GM19238 (cell line): ENCODE measurements at regions not wholly inside any gene's neighbourhood (a gene's known extent, or its start where the extent isn't known, plus 50 kb on each side); places are given as distances from the start of the nearest gene placed in this dataset.

Experiments used
- DNase-seq: peaks from one replicate; pipeline ENCODE4 v3.0.0; 2011; ENCODE audit warnings: low spot score; ENCODE audit not compliant: insufficient read length

GRCh38 chr2:217249121-217250012 is 389.5 kb upstream of the TNP1 start:
- no peak for DNase-seq

DNA sequence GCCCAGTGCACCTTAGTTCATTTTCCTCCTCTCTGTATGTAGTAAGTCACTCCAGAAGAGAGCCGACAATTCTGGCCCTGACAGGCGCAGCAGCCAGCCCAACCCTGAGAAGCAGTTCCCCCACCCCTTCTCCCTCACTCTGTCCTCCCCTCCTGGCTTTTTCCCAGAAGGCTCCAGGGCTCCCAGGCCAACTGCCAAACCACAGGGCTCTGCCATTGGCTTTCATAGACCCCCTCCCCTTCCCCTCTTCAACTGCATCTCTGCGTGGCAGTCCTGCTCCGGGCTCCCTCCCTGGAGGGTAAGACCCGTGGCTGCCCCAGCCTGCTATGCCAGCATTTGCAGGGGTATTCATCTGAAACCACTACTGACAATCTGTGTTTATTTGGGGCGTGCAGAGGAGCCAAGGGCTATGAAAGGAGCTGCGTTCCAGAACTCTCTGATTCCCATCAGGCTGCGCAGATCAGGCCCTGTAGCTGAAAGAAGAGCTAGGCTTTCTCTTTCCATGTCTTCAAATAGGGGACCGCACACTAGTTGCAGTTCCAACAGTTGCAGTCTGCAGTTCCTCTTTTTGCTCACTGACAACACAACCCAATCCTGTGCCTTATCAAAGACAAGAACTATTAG is 388.6 kb upstream of the TNP1 start:
- DNase-seq: no peak

DNA sequence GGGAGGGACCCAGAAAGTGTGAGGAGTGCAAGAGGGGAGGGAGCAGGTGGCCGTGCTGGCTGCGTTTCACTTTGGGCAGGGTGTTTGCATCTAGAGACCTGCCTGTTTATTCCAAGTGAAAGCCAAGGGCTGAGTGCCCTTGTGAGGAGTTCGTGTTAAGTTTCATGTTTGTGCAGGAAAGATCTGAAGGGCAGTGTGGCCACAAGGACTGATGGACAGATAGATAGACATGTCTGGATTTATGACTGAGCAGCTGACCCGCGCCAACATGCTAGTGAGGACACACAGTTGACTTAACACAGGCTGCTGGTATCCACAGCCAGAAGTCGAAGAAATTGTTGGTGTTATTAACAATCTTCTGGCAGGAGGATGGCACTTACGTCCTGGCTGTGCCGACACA is 387.6 kb upstream of the TNP1 start:
- no peak for DNase-seq

GRCh38 chr2:217246108-217246507 is 386.2 kb upstream of the TNP1 start:
- DNase-seq: no peak

DNA sequence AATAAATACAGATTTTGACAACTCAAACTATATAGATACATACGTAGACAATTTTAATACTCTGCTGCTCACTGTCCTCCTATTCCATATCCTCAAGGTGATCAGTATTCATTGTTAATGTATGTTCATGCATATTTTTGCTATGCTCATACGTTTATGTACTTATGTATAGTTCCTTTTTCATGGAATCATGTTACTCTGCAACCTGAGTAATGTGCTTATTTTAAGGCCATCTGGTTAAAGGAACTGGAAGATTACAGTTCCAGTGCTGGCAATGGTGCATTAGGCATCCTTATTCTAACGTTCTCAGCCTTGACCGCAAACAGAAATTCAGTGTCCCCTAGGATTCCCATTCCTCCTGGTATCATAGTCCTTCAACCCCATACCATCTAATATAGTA is 385.0 kb upstream of the TNP1 start:
- DNase-seq: no peak

- no peak for DNase-seq
These were observed 383.1 kb upstream of the TNP1 start for GRCh38 chr2:217242947-217243346.

GRCh38 chr2:217231724-217232123 is 371.9 kb upstream of the TNP1 start:
- no peak for DNase-seq

GRCh38 chr2:217231212-217231611 is 371.3 kb upstream of the TNP1 start:
- no peak for DNase-seq

DNA sequence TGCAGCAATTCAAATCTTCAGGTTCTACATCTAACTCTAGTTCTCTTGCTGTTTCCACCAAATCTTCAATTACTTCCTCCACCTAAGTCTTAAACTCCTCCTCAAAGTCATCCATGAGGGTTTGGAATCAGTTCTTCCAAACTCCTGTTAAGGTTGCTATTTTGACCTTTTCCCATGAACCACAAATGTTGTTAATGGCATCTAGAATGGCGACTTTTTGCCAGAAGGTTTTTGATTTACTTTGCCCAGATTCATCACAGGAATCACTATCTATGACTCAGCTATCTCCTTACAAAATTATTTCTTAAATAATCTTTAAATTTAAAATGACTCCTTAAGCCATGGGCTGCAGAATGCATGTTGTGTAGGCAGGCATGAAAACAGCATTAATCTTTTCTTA is 368.9 kb upstream of the TNP1 start:
- no peak for DNase-seq

- no peak for DNase-seq
These were observed 367.9 kb upstream of the TNP1 start for GRCh38 chr2:217227794-217228193.

- no peak for DNase-seq
These were observed 365.7 kb upstream of the TNP1 start for GRCh38 chr2:217225596-217225995.

DNA sequence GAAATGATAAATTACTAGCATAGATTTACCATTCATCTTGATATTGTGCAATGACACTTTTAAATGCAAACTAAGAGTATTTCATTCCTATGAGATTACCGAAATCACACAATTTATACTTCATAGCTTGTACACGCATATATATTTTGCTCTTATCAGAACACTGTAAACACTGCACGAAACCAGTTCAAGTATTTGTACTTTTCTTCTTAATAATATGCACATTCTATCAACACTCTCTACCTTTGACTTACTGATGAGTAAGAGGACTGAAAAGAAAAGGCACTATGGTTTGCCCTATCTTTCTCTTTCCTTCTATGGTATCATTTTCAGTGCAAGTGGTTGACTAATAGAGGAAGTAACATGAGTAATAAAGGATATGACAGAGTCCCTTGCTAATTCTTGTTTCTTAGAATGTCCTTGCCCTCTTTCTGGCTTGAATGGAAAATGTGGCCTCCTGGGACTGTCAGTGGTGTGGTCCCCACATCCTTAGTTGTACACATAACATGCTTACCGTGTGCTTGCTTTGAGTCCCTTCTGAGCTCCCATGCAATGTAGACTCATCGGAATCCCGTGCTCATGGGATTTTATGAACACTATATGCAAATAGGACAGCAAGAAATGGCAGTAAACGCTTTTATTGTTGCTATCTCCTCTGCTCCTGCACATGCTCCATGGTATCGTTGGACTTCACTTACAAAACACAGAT is 363.5 kb upstream of the TNP1 start:
- DNase-seq: peak; percentile 23

GRCh38 chr2:217222309-217222910 is 362.5 kb upstream of the TNP1 start:
- no peak for DNase-seq

DNA sequence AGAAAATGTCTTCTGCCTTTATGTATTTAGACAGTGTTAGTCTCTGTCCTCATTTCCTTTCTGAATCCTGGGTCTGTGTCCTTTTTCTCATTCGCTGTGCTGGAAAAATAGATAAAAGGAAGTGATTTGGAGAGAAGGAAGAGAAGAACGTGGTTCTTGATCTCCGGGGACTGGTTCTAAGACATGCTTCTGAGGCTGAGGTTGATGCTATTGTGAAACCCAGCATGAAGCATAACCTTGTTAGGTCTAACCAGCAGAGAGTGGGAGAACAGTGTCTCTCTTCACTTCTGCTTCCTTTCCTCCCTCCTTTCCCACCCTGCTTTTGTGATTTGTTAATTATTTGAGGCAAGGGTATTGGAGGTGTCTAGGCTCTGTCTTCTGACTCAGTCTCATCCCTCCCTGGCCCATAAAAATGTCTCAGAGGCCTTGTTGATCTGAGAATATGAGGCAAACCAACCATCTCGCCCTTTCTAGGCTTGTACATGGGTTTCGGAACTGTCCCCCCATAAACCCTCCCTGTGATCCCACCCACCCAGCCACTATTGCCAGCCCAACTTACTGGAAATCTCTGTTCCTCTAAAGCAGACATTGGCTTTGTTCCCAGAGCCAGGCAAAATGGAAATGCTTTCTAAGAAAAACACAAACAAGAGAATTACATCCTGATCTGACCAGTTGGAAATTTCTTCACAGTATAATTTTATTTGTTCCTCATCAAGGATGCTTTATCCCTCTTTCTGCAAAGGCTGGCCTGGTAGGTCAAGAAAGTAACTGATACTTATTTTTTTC is 360.6 kb upstream of the TNP1 start:
- DNase-seq: no peak

DNA sequence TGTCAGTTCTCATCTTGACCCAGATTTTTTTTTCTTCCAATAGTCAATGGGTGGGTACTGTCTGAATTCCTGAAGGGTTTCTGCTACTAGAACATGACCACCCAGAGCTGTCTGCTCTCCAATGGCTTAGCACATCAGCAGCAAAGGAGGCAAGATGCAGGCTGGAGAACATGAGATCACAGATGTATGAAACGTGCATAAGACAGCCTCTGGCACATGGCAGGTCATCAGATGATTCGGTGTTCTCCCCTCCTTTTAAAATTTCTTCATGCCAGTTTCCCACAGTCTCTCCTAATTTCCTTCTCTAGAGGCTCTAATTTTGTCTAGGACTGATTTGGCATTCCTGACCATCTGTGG is 359.3 kb upstream of the TNP1 start:
- no peak for DNase-seq

GRCh38 chr2:217218269-217219163 is 358.7 kb upstream of the TNP1 start:
- DNase-seq: no peak

- DNase-seq: no peak
These were observed 357.1 kb upstream of the TNP1 start for GRCh38 chr2:217216982-217217381.

DNA sequence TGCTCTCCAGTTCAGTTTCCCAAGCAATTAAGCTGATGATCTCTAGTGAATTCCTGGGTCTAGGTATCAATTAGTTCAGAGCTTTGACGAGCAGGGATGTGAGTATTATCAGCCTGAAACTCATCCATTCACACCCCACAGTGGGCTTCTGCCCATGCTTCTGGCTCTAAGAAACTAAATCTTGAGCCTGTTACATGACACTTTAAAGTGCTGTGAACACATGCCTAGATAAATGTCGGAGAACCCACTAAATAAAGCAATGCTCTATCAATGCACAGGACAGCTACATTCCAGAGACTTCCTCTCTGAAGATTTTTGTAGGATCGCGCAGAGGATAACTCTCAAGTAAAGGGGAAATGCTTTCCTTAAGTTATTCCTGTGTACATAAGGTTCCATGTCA is 356.5 kb upstream of the TNP1 start:
- DNase-seq: no peak

- no peak for DNase-seq
These were observed 356.0 kb upstream of the TNP1 start for GRCh38 chr2:217215877-217216276.

DNA sequence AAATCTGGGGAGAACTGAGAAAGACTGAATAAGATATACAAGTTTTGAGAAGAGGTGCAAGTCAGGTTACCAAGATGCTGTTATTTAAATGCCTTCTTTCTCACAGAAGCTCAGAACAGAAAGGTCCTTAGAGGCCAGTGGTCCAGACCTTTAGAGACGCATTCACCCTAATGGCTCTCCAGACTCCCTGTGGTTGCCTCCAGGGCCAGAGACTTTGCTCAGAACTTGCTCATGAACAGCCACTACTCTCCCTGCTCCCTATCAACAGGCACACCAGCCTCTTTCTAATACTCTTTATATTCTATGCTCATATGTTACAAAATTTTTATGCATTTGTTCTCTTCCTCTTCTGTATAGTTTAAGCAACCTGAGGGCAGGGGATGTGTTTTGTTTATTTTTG is 349.0 kb upstream of the TNP1 start:
- no peak for DNase-seq
